Fibroblast of skin of abdomen (primary cell): ENCODE measurements at regions not wholly inside any gene's neighbourhood (a gene's known extent, or its start where the extent isn't known, plus 50 kb on each side); places are given as distances from the start of the nearest gene placed in this dataset.
"Not testable (repeated sequence)": the region's sequence is repeated elsewhere in the genome, so short reads cannot be mapped to it uniquely, and the experiment has no call there.

Experiments
- DNase-seq: peaks from one replicate; pipeline ENCODE4 v3.0.0-alpha.2; 2013

GRCh38 chr5:1583081-1583875 is 59.5 kb upstream of the LPCAT1 start:
- not testable (repeated sequence) for DNase-seq

- not testable (repeated sequence) for DNase-seq
Observed at GRCh38 chr5:1579389-1579788, 55.6 kb upstream of the LPCAT1 start.

DNA sequence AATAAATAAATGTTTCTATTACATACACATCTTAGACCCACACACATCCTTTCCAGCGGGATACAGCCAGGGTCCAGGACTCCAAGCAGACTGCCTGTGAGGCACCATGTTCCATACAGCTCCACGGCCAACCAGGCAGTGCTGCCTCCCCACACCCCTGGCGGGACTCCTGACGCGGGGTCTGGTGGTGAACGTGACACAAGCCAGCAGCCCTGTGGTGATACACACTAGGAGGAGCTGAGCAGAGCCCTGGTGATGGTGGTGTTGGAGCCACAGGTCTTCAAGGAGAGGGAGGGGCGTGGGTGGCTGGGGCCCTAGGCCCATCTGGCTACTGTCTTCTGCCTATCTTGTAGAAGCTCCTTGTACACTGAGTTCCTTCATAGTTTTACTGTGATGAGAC is 53.1 kb upstream of the LPCAT1 start:
- not testable (repeated sequence) for DNase-seq

GRCh38 chr5:1575991-1576714 is 52.4 kb upstream of the LPCAT1 start:
- DNase-seq, result not testable (repeated sequence)

GRCh38 chr5:1575491-1575890 is 51.7 kb upstream of the LPCAT1 start:
- not testable (repeated sequence) for DNase-seq

DNA sequence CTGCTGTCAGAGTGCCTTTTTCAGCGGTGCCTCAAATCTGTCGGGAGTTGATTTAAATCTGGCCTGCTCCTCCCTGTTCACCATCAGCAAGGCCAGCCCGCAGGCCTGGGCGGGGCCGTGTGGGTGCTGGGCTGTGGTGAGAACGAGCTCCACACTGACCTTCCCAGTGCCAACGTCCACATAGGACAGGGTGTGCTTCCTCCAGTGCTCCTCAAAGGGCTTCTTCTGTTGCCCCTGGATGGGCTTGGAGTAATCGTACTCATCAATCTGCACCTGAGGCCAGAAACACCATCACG is 50.2 kb upstream of the LPCAT1 start:
- not testable (repeated sequence) for DNase-seq

- DNase-seq, result not testable (repeated sequence)
Observed at GRCh38 chr5:1573217-1574022, 49.7 kb upstream of the LPCAT1 start.
